GM18867 (cell line): ENCODE measurements at regions not wholly inside any gene's neighbourhood (a gene's known extent, or its start where the extent isn't known, plus 50 kb on each side); places are given as distances from the start of the nearest gene placed in this dataset.

ENCODE experiments used
- ATAC-seq: cut with Tn5 transposase; IDR thresholded peaks from one replicate; pipeline ENCODE4 v1.9.1; 2021; ENCODE audit warnings: mild to moderate bottlenecking, moderate library complexity; ENCODE audit not compliant: unreplicated experiment

DNA sequence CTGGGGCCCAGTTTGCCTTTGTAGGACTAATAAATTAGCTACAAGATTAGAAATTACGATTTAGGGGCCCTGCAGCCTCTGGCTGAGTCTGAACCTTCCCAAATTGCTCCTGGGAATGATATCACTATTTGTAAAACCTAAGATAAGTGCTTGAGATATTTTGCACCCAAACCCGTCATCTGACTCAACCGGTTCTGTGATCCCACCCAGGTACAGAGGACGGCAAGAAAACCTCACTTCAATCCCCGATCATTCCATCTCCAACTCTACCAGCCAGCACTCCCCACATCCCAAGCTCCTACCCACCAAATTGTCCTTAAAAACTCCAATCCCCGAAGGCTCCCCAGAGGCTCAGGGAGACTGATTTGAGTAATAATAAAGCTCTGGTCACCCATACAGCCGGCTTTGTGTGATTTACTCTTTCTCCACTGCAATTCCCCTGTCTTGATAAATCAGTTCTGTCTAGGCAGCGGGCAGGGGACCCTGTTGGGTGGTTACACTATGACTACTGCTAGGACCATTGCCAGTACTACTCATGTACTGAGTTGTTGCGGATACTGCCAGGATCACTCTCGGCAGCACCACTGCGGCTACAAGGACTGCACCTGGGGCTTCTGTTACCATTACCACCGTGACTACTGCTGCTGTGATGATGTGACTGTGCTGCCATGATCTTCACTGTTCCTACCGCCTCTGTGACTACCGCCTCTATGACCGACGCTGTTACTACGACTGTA, 73.1 kb downstream of the IRF8 start:
- no peak for ATAC-seq

DNA sequence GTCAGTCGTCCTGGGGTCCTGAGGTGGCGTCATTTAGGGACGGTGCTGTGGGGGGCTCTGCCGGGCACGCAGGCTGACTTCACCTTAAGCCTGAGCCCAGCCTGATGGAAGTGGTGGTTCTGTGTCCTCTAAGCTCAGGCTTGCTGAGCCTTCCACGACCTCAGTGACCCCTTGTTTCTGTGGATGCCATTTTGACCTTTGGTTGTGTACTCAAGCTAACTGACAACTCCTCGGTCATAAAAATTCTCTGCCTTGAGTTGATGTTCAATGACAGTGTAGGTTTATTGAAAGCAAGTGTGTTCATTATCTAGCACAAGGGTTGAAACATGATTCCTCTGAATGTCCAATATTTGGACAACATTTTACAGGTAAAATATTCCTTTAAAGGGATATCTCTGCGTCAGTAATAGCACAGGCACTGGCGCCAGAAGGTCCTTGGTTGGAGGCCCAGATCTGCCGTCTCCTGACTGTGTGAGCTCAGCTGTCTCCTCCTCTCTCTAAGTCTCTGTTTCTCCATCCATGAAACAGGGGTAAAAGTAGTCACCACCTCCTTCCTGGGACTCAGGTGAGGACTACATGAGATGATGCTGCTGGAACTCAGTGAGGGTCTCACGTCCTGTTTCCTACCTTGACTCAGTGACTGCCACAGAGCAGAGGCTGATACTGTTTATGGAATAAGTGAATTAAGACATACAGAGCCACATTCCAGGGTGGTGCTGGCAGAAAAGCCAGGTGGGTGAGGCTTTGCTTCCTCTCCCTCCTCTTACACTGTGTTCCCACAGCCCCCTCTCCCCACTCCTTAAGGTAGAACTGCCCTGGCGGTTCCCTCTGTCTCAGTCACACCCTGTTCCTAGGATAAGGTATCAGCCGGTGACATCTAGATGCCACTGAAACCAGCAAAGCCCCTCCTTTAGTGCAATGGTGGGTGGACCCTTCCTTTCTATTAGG, 75.7 kb downstream of the IRF8 start:
- ATAC-seq = no peak

DNA sequence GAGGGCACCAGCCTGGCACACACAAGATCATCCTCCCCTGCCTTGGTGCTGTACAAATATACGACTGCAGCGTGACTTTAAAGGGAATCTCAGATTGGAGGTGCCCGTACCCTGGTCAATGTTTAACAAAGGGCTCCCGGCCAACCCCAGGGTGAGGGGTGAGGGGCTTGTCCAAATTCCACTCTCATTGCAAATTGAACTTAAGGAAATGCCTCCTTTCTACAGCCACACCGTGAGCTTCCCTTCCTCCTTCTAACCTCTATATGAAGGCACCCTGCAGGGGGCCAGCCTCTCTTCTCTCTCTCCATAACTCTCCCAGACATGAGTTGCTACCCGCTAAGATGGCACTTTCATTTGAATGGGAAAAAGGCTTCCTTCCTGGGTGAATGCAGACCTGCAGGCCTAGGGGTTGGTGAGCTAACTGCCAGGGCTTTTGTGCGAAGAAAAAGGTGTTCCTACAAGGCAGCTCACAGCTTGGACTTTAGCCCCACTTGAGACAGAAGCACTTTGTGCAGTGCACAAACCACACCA, 76.6 kb downstream of the IRF8 start:
- no peak for ATAC-seq

DNA sequence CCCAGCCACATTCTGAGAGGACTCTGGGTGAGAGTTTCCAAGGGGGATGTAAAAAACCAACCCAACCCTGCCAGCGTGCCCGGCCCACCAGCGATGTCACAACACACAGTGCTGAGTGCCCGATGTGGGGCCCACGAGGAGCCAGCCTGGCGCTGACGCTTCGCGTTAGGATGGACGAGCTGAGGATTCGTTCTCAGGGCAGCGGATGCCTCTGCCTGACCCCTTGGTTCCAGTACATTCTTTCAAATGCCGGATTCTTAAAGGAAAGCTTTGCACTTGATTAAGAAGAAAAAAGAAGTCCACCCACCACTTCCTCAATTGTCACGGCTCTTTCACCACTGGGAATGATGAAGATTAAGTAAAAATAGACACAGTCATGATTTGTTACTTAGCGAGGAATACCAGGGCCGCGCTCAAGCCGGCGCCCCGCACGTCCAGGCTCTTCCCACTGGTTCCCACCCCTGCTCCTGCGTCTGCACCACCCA, 79.4 kb downstream of the IRF8 start:
- ATAC-seq = no peak

DNA sequence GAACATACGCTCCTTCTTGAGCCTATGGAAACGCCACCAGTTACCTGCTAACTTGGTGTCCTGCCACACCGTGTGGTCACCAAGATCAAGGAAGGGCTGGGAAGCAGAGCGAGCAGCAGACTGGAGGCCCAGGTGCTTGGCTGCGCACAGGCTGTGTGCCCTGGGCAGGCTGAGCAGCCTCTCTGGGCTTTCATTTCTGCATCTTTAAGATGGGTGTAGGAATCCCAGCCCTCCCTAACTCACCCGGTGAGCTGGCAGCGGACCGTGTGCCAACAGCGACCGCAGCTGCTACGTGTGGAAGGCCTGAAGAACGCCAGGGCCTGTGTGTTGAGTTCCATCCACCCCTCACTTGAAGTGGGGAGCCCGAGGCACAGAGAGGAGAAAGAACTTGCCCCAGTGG, 80.0 kb downstream of the IRF8 start:
- no peak for ATAC-seq

DNA sequence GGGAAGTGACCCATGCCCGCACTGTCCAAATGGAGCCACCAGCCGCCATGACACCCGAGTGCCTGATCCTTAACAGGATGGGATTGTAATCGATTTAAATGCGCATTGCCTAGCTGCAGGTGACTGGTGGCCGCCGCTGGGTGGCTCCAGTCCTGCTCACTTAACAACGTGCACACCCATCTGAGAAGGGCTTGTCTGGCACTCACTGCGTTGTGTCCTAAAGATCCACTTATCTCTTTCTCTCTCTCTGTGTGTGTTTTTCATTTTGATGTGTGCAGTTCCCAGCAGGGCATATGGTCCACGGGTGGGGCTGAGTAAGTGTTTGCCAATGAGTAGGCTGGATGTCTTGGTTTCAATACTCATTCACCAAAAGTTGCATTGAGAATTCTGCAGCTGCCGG, 80.6 kb downstream of the IRF8 start:
- no peak for ATAC-seq

DNA sequence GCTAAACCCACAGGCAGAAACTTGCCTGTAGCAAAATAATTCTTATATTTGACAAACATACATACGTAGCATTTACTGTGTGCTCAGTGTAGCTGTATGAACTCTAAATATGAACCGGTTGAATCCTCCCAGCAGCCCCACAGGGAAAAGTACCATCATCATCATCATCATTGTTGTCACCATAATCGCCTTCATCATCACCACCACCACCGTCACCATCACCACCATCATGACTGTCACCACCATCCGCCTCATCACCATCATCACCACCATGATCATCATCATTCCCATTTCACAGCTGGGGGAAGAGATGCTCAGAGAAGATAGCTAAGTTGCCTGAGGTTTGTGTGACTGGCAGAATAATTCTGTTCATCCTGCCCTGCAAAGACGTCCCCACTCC, 81.7 kb downstream of the IRF8 start:
- no peak for ATAC-seq

DNA sequence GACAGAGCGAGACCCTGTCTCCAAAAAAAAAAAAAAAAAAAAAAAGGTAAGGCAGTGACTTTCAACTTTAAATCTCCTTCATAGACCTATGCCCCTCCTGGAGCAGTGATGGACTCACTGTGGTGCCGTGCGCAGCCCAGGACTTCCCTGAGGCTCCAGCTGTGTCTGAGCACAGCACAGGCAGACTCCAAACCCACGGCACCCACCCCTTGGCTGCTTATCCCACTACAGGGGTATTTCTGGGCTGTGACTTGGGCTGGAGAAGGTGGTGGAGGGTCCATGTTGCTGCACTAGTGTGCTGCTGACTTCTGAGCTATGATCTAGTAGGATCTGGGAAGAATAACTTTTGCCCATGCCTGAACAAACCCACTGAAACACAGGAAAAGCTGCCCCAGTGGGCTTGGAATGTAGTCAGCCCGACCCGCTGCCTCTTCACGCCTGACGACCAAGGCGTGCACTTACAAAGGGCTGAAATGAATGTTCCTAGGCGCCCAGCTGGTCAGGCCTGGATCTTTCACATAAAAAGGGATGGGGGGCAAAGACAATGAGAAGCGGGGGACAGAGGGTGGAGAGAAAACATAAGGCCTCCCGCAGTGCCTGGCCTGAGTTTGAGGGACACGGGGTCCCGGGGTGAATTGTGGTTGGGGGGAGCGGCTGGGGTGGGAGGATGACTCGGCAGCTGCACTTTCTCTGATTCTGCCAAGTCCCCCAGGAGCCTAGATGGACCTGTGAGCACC, 83.0 kb downstream of the IRF8 start:
- ATAC-seq = no peak

DNA sequence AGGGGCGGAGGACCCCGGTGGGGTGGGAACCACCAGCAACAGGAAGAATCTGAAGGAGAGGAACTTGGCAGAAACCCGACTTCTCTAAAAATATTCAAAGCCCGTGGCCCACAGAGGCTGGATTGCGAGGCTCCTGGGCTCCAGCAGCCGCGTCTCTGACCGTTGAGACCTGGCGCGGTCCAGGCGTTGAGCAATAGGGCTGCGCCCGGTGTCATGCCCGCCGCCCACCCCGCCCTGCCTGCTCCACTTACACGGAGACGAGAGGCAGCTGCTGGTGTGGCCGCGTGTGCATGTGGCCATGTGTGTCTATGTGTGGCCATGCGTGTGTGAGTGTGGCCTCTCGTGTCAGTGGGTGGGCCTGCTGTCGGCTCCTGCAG, 83.6 kb downstream of the IRF8 start:
- no peak for ATAC-seq

DNA sequence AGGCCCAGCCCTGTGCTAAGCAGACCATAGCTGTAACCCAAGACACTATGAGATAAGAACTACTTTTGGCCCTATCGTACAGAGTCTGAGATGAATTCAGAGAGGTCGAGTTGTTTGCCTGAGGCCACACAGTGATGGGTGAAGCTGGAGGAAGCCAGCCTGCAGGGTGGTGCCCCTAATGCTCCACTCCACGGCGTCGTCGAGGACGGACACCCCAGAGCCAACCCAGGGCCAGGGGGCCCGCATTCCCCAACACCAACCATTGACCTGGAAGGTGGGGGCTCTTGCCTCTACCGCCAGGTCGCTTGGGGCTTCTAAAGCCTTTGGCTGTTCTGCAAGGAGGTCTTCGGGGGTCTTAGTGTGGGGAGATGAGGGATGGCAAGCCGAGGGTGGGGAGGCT, 84.1 kb downstream of the IRF8 start:
- no peak for ATAC-seq

DNA sequence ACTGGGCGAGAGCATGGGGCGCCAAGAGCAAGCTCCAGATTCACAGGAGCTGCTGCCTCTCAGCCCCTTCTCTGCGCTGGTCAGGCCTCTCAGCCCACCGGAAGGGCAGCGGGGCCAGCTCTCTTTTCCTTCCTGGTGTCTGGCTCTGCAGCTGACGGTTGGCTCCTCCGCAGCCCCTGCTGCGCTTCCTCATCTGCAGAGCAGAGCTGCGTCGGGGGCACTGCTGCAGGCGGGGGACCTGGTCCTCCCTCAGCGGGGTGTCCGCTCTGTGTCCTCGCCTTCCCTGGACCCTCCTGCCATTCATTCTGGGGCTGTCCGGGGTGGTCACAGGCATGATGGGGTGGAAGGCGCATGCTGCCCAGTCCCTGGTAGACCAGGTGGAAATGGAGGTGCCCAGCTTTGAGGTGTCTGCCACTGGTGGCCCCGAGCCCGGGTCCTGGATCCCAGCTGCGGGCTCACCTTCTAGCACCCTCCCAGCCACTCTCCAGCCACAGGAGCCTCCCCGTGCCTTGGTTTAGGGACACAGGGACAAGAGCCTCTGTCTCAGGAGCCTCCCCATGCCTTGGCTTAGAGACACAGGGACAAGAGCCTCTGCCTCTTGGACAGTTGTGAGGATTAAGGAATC, 84.8 kb downstream of the IRF8 start:
- ATAC-seq = no peak

DNA sequence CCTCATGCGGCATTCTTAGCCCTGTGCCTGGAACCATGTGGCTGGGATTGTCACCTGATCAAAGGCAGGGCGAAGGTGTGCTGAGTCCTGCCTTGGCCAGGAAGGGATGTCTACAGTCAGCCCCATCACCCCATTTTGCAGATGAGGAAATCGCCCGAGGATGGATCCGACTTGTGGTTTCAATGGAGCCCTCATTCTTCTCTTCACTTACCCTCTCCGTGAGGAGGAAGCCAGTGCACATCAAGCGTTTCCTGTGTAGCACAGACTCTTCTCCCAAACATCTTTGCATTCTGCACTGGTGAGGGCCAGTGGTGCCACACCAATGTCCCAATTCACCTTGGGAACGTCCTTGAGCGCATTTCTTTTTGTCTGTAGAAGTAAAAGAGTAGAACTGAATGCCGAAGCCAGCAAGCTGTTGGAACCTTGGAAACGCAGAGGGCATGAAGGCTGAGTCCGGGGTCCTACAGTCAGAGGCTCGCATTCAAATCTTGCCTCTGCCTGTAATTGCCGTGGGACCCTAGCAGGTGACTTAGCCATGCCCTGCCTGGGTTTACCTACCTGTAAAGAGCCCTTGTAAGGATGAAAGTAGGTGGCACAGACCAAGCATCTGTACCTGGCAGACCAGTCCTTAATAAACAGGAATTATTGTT, 85.4 kb downstream of the IRF8 start:
- ATAC-seq = no peak

DNA sequence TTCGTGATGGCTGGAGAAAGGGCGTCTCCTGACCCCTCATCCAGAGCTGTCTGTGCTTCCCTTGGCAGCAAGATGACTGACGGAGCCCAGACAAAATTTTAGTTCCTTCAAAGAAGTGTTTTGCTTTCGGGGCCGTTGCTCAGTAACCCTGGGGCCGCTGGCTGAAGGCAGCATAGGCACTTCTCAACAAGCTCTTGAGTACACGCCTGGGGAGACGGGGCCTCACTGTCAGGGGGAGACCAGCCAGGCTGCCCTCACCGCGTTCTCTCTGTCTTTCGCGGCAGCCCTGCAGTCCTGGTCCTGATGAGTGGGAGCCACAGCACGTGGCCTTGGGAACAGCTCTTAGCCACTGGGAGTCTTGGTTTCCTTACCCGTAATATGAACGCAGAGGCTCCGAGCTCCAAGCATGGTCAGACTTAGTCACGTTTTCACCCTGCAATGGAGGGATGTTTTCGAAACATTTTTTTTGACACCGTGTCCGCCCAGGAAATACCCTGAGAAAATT, 86.0 kb downstream of the IRF8 start:
- ATAC-seq = no peak

DNA sequence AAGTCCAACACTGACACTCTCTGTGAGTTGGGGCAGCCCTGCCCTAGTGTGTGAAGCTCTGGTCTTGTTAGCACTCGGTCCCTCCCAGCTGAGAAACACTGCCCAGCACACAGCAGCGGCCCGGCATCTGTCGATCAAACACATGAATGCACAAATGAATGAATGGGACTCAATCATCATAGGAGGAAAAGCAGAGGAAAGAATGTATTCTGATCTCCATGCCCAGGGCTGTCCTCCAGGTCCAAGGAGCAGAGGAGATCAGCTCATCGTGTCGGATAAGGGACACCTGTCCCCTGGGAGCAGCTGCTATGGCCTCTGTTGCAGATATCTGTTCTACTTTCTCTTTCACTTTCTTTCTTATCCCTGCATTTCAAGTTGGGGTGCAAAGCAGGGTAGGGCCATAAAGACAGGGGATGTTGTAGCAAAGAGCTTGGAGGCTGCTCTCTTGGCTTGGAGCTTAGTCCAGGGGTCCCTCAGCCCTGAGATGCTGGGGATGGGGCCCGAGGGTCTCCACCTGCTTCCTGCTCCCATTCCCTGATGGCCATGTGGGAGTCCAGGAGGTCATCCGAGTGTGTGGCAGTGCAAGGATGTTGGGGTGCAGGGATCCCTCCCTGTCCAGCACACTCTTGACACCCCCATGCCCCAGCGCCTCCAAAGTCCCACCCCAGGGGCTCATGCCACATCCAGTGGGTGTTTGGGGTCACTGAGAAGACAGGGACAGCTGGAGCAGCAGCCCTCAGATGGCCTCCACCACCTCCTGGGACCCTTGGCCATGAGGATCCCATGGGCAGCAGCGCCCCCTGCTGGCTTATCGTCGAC, 88.2 kb downstream of the IRF8 start:
- ATAC-seq = no peak

DNA sequence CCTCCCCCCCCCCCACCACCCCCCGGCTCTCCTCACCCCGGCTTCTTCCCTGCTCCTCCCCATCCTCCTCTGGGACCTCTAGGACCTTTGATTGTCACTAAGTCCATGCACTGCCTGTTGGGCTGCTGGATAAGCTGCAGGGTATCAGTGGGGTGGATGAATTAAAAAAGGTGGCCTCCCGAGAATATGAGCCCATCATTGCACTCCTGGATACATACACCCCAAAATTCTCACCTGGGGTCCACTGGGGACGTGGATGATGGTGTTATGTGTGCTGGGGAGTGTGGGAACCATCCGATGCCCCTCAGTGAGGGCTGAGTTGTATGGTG, 88.8 kb downstream of the IRF8 start:
- no peak for ATAC-seq

DNA sequence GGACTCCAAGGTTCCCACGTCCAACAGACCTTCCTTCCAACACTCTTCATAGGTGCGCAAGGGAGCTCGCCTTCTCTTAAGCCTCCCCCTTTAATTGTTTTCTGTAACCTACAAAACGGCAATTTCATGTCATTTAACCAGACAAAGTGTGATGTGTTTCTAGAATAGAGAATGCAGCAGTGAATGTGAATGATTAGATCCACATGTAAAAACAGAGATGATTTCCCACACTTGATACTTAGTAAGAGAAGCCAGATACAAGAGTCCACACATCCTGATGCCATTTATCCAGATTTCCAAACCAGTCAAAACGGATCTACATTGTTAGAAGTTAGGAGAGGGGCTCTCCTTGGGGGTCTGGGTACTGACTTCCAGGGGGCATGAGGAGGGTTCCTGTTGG, 89.3 kb downstream of the IRF8 start:
- ATAC-seq = no peak

DNA sequence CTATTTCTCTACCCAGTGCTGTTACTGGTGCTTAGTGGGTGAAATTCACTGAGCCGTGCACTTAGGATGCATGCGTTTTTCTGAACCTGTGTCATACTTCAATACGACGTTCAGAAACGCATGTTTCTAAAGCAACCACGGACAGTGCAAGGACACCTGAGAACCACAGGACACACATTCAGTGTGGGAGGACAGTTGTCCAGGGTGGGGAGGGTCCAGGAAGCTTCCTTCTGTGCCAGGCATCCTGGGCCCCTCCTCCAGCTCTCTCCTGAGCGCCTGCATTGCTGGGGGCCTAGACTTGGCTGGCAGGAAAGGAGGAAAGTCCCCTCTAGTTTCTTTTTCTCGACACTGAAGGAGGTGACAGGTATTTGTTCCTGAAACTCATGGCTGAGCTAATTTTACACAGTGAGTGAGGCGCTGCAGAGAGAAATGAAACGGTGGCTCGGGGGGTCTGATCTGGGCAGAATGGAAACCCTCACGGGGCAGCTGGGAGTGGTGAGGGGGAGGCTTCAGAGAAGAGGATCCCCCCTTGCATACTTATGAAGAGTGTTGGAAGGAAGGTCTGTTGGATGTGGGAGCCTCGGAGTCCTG, 89.9 kb downstream of the IRF8 start:
- no peak for ATAC-seq

DNA sequence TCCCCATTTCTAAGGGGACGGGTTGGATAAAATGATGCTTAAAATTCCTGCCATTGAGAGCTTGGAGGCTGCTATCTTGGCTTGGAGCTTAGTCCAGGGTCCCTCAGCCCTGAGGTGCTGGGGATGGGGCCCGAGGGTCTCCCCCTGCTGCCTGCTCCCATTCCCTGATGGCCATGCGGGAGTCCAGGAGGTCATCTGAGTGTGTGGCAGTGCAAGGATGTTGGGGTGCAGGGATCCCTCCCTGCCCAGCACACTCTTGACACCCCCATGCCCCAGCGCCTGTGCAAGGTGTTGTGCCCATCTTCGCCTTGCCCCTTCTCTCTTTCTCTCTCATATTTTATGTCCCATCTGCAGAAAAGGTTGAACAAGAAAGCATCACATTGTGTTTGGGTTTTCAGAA, 90.4 kb downstream of the IRF8 start:
- ATAC-seq = no peak
